Caki2 (cell line): ENCODE measurements at regions not wholly inside any gene's neighbourhood (a gene's known extent, or its start where the extent isn't known, plus 50 kb on each side); places are given as distances from the start of the nearest gene placed in this dataset.

Source experiments
- DNase-seq: peaks from one replicate; pipeline ENCODE4 v3.0.0-alpha.2; 2015; ENCODE audit warnings: low read depth
- in situ Hi-C: cut with HindIII; loops from 2 replicates; pipeline ENCODE4 v1.10.0; 2016; ENCODE audit warnings: low sequenced_read_pairs, low pct_unique_long_range_greater_than_20kb, mixed read lengths

DNA sequence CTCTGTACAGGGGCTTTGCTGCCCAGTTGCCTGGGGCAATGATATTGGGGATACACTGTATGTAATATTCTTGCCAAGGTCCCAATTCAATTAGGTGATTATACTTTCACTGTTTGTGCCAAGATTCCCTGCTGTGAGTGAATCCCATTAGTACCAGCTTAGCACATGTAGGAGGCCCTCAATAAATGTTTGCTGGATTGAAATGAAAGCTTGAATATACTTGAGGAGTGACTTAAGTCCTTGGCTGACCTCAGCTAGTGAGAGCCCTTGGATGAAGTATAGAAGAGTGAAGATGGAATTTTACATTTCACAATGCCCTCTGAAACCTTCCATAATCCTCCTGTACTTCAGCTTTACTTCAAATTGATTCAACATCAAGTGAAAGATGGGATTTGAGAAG is 102.9 kb downstream of the GATA6 start:
- in situ Hi-C loops, result no loop called here
- DNase-seq, result no peak

- DNase-seq, result no peak
- in situ Hi-C loops, result no loop called here
Measured at GRCh38 chr18:22271030-22271429, 101.6 kb downstream of the GATA6 start.

DNA sequence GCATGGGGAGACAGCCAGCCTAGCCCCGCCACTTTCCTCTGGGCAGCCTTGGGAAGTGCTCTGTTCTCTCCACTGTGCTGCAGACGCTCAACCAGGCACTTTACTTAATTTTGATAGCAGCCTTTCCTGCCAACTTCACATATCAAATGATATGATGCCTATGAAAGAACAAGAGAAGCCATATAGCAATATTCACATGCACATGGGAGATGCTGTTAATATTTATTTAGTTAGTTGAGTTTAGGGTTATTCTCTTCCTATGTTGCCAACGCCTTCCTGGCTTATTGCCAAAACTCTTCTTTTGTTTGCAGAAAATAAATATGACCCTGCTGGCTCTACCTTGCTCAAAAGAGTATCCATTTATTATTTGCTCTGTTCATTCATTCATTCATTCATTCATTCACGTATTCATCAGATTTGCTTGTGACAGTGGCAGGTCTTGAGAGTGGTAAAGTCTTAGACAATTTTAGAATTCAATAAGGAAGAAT is 99.3 kb downstream of the GATA6 start:
- no peak for DNase-seq
- in situ Hi-C loops, result no loop called here

GRCh38 chr18:22267697-22268096 is 98.3 kb downstream of the GATA6 start:
- no peak for DNase-seq
- in situ Hi-C loops, result no loop called here

DNA sequence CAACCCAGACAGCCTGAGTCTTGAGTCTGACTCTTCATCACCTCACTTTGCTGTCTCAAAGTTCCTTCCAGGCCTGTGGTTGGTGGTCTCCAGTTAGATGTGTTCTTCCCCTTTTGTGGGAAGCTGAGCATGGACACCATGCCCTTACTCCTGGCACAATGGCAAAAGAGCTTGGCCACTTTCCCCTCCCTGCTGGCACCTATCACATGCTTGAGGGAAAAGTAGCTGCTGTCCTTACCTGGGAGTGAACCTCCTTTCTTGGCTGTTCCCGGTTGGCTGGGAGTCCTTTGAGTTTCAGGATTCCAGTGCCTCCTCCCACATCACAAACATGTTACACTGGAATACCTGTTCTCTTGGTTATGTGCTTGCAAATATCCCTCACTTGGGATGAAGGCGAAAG is 97.8 kb downstream of the GATA6 start:
- in situ Hi-C loops, result no loop called here
- DNase-seq, result no peak

DNA sequence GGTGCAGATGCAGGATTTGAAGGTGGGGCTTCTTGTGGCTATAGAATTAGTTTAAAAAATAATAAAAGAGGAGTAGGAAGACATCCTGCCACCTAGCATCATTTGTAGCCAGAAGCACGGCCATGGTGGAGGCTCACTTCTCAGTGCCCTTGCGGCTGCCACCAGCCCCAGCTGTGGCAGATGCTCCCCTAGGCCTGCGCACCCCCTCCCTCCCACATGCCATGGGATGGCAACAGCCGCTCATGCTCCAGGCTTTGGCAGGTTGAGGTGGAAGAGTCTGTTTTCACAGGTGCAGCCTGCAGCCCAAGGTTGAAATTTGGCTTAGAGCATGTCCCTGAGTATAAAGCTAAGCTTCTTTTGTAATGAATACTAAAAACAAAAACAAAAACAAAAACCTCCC is 96.4 kb downstream of the GATA6 start:
- DNase-seq, result no peak
- in situ Hi-C loops, result no loop called here

- no peak for DNase-seq
- in situ Hi-C loops, result no loop called here
Measured at GRCh38 chr18:22260208-22260820, 90.9 kb downstream of the GATA6 start.

DNA sequence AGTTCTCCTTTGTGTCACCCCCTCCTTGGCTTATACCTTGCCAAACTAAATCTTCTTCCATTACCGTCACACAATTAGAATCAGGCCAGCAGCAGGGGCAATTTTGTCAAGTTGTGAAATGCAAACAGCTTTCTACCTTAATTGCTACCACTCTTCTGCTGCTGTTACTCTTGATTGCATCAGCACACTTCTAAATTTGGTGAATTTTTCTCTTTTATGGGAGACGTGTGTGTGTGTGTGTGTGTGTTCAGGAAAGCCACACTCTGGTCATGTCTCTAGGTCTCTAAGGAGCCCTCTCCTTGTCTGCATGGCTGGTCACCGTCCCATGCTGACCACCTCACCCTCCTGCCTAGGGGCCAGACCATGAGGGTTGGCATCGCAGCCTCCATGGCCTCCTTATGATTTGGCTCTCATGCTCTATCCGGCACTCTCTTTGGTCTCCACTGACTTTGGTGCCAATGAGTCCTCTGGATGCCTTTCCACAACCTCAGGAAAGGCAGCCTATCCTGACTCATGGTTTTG is 87.7 kb downstream of the GATA6 start:
- in situ Hi-C loops, result no loop called here
- DNase-seq, result no peak

GRCh38 chr18:22254088-22254487 is 84.7 kb downstream of the GATA6 start:
- no peak for DNase-seq
- in situ Hi-C loops, result no loop called here

DNA sequence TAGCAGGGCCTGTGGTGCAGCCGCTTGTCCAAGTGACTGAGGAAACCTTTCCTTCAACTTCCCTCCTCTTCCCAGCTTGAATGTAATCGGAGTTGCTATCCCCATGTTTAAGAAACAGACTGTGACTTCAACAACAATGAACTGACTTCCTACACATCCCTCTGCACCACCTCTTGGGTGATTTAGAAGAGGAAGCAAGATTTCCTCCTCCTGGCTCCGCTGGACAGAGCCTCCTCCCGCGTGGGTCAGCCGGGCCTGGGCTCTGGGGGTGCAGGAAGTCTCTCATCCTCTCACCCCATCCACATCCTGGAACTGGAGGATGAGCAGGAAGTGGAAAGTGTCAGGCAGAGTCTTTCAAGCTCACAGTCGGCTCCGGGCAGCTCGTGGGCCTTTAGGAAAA is 84.3 kb downstream of the GATA6 start:
- in situ Hi-C loops, result no loop called here
- no peak for DNase-seq

GRCh38 chr18:22253156-22253555 is 83.8 kb downstream of the GATA6 start:
- in situ Hi-C loops, result no loop called here
- DNase-seq, result no peak
